A673 (cell line): ENCODE measurements at regions not wholly inside any gene's neighbourhood (a gene's known extent, or its start where the extent isn't known, plus 50 kb on each side); places are given as distances from the start of the nearest gene placed in this dataset.

Source experiments
- BruUV-seq: library from RNA; stranded (reverse); fragments of 400-500 nt; replicated peaks from 2 replicates; lab custom pipeline; 2021; lab: Mats Ljungman, UMichigan
- CTCF ChIA-PET: fragments of 300-600 bp; sonication (Branson Sonifier 250); formaldehyde crosslinking; loops from one replicate; lab custom pipeline; 2022; ENCODE audit warnings: antibody characterized with exemption; lab: Charles Lee
- POLR2A ChIA-PET: fragments of 300-600 bp; sonication (Branson Sonifier 250); formaldehyde crosslinking; loops from one replicate; lab custom pipeline; 2022; ENCODE audit warnings: antibody characterized with exemption; ENCODE audit not compliant: low non-redundant PET; lab: Charles Lee
- DNase-seq: peaks from one replicate; pipeline ENCODE4 v3.0.0-alpha.2; 2015; ENCODE audit warnings: low spot score
- H3K27ac ChIP-seq: fragments of 200-600 bp; sonication (generic); 2 replicates; pipeline ENCODE4 v1.5.1; 2016; ENCODE audit warnings: mixed run types, low read depth, mild to moderate bottlenecking, mixed read lengths, antibody characterized with exemption, low read length; ENCODE audit not compliant: poor library complexity, severe bottlenecking
- H3K27me3 ChIP-seq: fragments of 200-600 bp; sonication (generic); replicated peaks from 2 replicates; pipeline ENCODE4 v1.6.1; 2017; ENCODE audit warnings: mixed run types, low read depth, mild to moderate bottlenecking, mixed read lengths, antibody characterized with exemption, low read length; ENCODE audit not compliant: insufficient read depth, poor library complexity
- H3K36me3 ChIP-seq: fragments of 200-600 bp; sonication (generic); 2 replicates; pipeline ENCODE4 v1.6.1; 2016; ENCODE audit warnings: mixed run types, mild to moderate bottlenecking, mixed read lengths, antibody characterized with exemption, low read length; ENCODE audit not compliant: insufficient read depth, poor library complexity, severe bottlenecking
- H3K4me1 ChIP-seq: fragments of 200-600 bp; sonication (generic); 2 replicates; pipeline ENCODE4 v1.6.1; 2017; ENCODE audit warnings: mixed run types, mild to moderate bottlenecking, mixed read lengths, antibody characterized with exemption, low read length; ENCODE audit not compliant: insufficient read depth, poor library complexity, severe bottlenecking
- H3K4me3 ChIP-seq: fragments of 200-600 bp; sonication (generic); 2 replicates; pipeline ENCODE4 v1.5.1; 2016; ENCODE audit warnings: low read depth, mixed run types, mild to moderate bottlenecking, mixed read lengths, low read length; ENCODE audit not compliant: poor library complexity, severe bottlenecking
- H3K9me3 ChIP-seq: fragments of 200-600 bp; sonication (generic); 2 replicates; pipeline ENCODE4 v1.6.1; 2016; ENCODE audit warnings: mixed run types, low read depth, mild to moderate bottlenecking, mixed read lengths, antibody characterized with exemption, low read length; ENCODE audit not compliant: poor library complexity, severe bottlenecking
- EZH2 ChIP-seq: fragments of 200-600 bp; sonication (generic); IDR thresholded peaks from 2 replicates; pipeline ENCODE4 v1.6.1; 2017; ENCODE audit warnings: borderline replicate concordance, low read depth, mild to moderate bottlenecking, mixed read lengths, antibody characterized with exemption, low read length; ENCODE audit not compliant: poor library complexity, severe bottlenecking
- intact Hi-C: fragments of 100-400 bp; cut with micrococcal nuclease; formaldehyde crosslinking; loops from one replicate; pipeline ENCODE4 v1.10.0; 2022; ENCODE audit not compliant: unreplicated experiment
- TF ChIP-seq, protein P1 (sequence below): fragments of 300-800, 200-600 bp; sonication (generic); conservative IDR thresholded peaks from 2 replicates; pipeline ENCODE4 v1.5.1; 2017; ENCODE audit warnings: low read depth, mild to moderate bottlenecking, antibody characterized with exemption, low read length, moderate library complexity, mixed read lengths

DNA sequence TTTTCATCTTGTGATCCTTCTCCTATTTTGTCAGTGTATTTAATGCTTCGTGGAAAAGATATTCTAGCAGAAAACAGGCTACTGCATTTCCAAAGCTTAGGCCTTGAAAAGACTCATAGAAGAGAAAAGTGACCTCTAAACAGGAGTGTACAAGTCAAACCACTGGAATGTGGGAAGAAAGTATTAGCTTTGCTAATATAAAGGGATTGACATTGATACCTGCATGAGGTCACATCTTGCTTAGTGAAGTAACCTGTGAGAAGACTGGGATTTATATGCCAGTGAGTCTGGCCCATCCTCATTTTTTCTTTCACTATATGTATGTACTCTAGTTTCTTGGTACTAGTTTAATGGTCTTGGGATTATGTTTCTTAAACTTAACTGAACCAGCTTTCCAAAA, 132.9 kb upstream of the TMC3 start:
- no peak for TF ChIP-seq EZH2
- TF ChIP-seq, protein P1, sequence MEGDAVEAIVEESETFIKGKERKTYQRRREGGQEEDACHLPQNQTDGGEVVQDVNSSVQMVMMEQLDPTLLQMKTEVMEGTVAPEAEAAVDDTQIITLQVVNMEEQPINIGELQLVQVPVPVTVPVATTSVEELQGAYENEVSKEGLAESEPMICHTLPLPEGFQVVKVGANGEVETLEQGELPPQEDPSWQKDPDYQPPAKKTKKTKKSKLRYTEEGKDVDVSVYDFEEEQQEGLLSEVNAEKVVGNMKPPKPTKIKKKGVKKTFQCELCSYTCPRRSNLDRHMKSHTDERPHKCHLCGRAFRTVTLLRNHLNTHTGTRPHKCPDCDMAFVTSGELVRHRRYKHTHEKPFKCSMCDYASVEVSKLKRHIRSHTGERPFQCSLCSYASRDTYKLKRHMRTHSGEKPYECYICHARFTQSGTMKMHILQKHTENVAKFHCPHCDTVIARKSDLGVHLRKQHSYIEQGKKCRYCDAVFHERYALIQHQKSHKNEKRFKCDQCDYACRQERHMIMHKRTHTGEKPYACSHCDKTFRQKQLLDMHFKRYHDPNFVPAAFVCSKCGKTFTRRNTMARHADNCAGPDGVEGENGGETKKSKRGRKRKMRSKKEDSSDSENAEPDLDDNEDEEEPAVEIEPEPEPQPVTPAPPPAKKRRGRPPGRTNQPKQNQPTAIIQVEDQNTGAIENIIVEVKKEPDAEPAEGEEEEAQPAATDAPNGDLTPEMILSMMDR: no peak

GRCh38 chr15:81506071-81506470, 132.1 kb upstream of the TMC3 start:
- H3K4me1 ChIP-seq: no peaks in the 10 kb centered on the region
- TF ChIP-seq EZH2: no peak
- TF ChIP-seq, protein P1: no peak
- no TSS peak for BruUV-seq
- no peaks in the 10 kb centered on the region for H3K9me3 ChIP-seq
- DNase-seq: no peak
- H3K4me3 ChIP-seq: no peak overlapping the region
- H3K27ac ChIP-seq: no peak overlapping the region
- POLR2A ChIA-PET: no interaction called here
- intact Hi-C loops: no loop called here
- H3K27me3 ChIP-seq: no peaks in the 10 kb centered on the region
- H3K36me3 ChIP-seq: no peaks in the 10 kb centered on the region
- CTCF ChIA-PET: no interaction called here

More for the DNA sequence above, 132.9 kb upstream of the TMC3 start:
- CTCF ChIA-PET: no interaction called here
- no peak overlapping the region for H3K4me3 ChIP-seq
- no peaks in the 10 kb centered on the region for H3K9me3 ChIP-seq
- intact Hi-C loops: no loop called here
- POLR2A ChIA-PET: no interaction called here
- BruUV-seq: no TSS peak
- no peak overlapping the region for H3K27ac ChIP-seq
- H3K27me3 ChIP-seq: no peaks in the 10 kb centered on the region
- no peak for DNase-seq
- no peaks in the 10 kb centered on the region for H3K36me3 ChIP-seq
- H3K4me1 ChIP-seq: no peaks in the 10 kb centered on the region

DNA sequence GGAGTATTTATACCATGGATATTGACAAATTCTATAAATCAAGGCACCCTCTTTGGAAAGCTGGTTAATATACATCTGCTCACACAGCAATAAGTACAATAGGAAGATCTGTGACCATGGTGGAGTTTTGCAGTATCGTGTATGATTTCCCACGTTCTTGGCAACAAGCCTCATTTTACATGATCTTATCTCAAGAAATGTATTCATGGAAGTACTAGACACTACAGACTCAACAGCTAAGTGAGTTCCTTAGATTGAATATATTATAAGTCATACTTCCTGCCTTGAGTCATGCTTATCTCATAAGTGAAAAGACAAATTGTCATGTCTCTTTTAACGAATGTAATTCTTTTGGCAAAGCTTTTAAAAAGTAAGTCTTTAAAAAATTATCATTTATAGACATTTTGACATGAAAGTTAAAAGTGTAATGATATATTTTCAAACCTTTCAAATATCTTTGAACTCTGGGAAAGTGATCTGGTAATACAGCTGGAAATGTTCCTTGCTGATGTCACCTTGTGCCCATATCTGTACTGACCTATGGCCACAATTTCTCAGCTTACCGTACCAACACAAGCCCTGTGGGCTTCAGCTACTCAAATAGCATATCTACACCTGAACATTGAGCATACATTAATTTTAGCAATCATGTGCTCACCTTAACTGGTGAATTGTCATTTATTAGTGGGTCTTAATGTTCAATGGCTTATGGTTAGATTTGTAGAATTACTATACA, 130.3 kb upstream of the TMC3 start:
- no peaks in the 10 kb centered on the region for H3K9me3 ChIP-seq
- no peaks in the 10 kb centered on the region for H3K36me3 ChIP-seq
- TF ChIP-seq EZH2: no peak
- TF ChIP-seq, protein P1: no peak
- H3K4me3 ChIP-seq: no peak overlapping the region
- POLR2A ChIA-PET: interaction anchor here (0.7 kb wide), 1 partner anchor 111 kb away, joined by 6 read pairs; no protein-coding TSS in a partner anchor
- no TSS peak for BruUV-seq
- DNase-seq: peak; percentile 50
- CTCF ChIA-PET: no interaction called here
- no peaks in the 10 kb centered on the region for H3K27me3 ChIP-seq
- no peak overlapping the region for H3K27ac ChIP-seq
- intact Hi-C loops: no loop called here
- no peaks in the 10 kb centered on the region for H3K4me1 ChIP-seq
